KMS-11 (cell line): ENCODE measurements at regions not wholly inside any gene's neighbourhood (a gene's known extent, or its start where the extent isn't known, plus 50 kb on each side); places are given as distances from the start of the nearest gene placed in this dataset.

Experiments
- H2AFZ ChIP-seq: fragments of 200-600 bp; sonication (generic); 2 replicates; pipeline ENCODE4 v1.6.1; 2016; ENCODE audit warnings: antibody characterized with exemption, mixed run types, low read depth
- H3K27ac ChIP-seq: fragments of 200-600 bp; sonication (generic); 2 replicates; pipeline ENCODE4 v1.6.1; 2016; ENCODE audit warnings: mild to moderate bottlenecking, mixed run types
- H3K27me3 ChIP-seq: fragments of 200-600 bp; sonication (generic); 2 replicates; pipeline ENCODE4 v1.6.1; 2017; ENCODE audit warnings: mild to moderate bottlenecking, low read depth, mixed run types, moderate library complexity; ENCODE audit not compliant: insufficient read depth
- H3K36me3 ChIP-seq: fragments of 200-600 bp; sonication (generic); 2 replicates; pipeline ENCODE4 v1.6.1; 2017; ENCODE audit warnings: mild to moderate bottlenecking, mixed run types; ENCODE audit not compliant: insufficient read depth
- H3K4me1 ChIP-seq: fragments of 200-600 bp; sonication (generic); 2 replicates; pipeline ENCODE4 v1.6.1; 2016; ENCODE audit warnings: mild to moderate bottlenecking, low read depth, mixed run types; ENCODE audit not compliant: poor library complexity, severe bottlenecking
- H3K4me2 ChIP-seq: fragments of 200-600 bp; sonication (generic); 2 replicates; pipeline ENCODE4 v1.7.0; 2016; ENCODE audit warnings: mild to moderate bottlenecking, mixed run types
- H3K4me3 ChIP-seq: fragments of 200-600 bp; sonication (generic); IDR thresholded peaks from 2 replicates; pipeline ENCODE4 v1.6.1; 2017; ENCODE audit warnings: low read depth, low read length, mixed read lengths; ENCODE audit not compliant: insufficient read depth
- H3K79me2 ChIP-seq: fragments of 200-600 bp; sonication (generic); 2 replicates; pipeline ENCODE4 v1.6.1; 2016; ENCODE audit warnings: low read depth, mixed run types; ENCODE audit not compliant: insufficient read depth
- H3K9ac ChIP-seq: fragments of 200-600 bp; sonication (generic); 2 replicates; pipeline ENCODE4 v1.6.1; 2016; ENCODE audit warnings: mild to moderate bottlenecking, mixed run types
- H4K20me1 ChIP-seq: fragments of 200-600 bp; sonication (generic); 2 replicates; pipeline ENCODE4 v1.6.1; 2016; ENCODE audit warnings: mild to moderate bottlenecking, mixed run types; ENCODE audit not compliant: insufficient read depth
- TF ChIP-seq, protein P1 (sequence below): fragments of 200-600 bp; sonication (generic); conservative IDR thresholded peaks from 2 replicates; pipeline ENCODE4 v1.6.1; 2017; ENCODE audit warnings: low read depth, mild to moderate bottlenecking, antibody characterized with exemption, low read length, moderate library complexity, mixed read lengths

DNA sequence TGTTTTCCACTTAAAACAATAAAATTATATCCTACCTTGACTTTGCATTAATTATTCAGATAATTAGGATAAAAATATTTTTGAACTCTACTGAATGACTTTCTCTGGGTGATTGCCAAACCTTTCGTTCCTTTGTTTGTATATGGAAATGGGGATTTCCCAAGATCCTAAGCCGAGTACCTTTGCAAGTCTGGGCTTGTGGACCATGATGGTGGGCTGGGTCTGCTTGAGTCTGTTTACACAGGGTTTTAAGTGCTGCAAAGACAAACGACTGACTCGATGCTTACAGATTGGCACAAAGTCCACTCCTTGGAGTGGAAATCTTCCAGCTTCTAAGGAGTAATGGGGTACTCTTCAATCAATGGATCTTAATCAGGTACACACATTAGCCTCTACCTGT is 659.5 kb downstream of the TSN start:
- Histone ChIP-seq H3K79me2 (no peaks in the 10 kb centered on the region), H3K27me3 (no peaks in the 10 kb centered on the region), H4K20me1 (no peaks in the 10 kb centered on the region), H3K9ac (no peak overlapping the region), H3K4me3 (no peak overlapping the region), H2AFZ (no peak overlapping the region), H3K36me3 (no peaks in the 10 kb centered on the region), H3K4me2 (no peak overlapping the region), H3K27ac (no peak overlapping the region), H3K4me1 (no peaks in the 10 kb centered on the region)
- TF ChIP-seq, protein P1, sequence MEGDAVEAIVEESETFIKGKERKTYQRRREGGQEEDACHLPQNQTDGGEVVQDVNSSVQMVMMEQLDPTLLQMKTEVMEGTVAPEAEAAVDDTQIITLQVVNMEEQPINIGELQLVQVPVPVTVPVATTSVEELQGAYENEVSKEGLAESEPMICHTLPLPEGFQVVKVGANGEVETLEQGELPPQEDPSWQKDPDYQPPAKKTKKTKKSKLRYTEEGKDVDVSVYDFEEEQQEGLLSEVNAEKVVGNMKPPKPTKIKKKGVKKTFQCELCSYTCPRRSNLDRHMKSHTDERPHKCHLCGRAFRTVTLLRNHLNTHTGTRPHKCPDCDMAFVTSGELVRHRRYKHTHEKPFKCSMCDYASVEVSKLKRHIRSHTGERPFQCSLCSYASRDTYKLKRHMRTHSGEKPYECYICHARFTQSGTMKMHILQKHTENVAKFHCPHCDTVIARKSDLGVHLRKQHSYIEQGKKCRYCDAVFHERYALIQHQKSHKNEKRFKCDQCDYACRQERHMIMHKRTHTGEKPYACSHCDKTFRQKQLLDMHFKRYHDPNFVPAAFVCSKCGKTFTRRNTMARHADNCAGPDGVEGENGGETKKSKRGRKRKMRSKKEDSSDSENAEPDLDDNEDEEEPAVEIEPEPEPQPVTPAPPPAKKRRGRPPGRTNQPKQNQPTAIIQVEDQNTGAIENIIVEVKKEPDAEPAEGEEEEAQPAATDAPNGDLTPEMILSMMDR = no peak

GRCh38 chr2:122417114-122417513 is 661.7 kb downstream of the TSN start:
- Histone ChIP-seq H3K27me3 (no peaks in the 10 kb centered on the region), H4K20me1 (no peaks in the 10 kb centered on the region), H3K27ac (no peak overlapping the region), H3K36me3 (no peaks in the 10 kb centered on the region), H3K4me1 (no peaks in the 10 kb centered on the region), H2AFZ (no peak overlapping the region), H3K9ac (no peak overlapping the region), H3K79me2 (no peaks in the 10 kb centered on the region), H3K4me3 (no peak overlapping the region), H3K4me2 (no peak overlapping the region)
- TF ChIP-seq, protein P1 = no peak

DNA sequence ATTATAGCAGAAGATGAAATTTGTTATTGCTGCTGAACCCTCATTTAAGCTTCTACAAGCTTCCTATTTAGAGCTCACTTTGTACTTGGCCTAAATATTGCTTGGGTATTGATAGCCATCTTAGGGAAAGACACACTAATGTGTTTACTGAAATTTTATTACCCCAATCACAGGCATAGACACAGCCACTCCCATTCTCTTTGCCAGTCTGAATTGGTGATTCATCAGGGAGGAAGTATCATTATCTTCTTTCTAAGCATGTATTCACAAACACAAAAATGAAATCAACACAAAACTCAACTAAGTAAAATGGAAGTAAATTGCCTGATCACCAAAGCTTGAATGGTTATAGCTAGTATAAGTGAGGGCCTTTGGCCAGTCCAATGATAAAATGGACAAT is 666.3 kb downstream of the TSN start:
- Histone ChIP-seq H3K79me2 (no peaks in the 10 kb centered on the region), H4K20me1 (no peaks in the 10 kb centered on the region), H2AFZ (no peak overlapping the region), H3K4me3 (no peak overlapping the region), H3K27ac (no peak overlapping the region), H3K9ac (no peak overlapping the region), H3K27me3 (no peaks in the 10 kb centered on the region), H3K36me3 (no peaks in the 10 kb centered on the region), H3K4me2 (no peak overlapping the region), H3K4me1 (no peaks in the 10 kb centered on the region)
- TF ChIP-seq, protein P1 = no peak

- Histone ChIP-seq H3K4me3 (no peak overlapping the region), H3K79me2 (no peaks in the 10 kb centered on the region), H3K4me2 (no peak overlapping the region), H3K36me3 (no peaks in the 10 kb centered on the region), H3K4me1 (no peaks in the 10 kb centered on the region), H3K9ac (no peak overlapping the region), H3K27ac (no peak overlapping the region), H3K27me3 (no peaks in the 10 kb centered on the region), H4K20me1 (no peaks in the 10 kb centered on the region), H2AFZ (no peak overlapping the region)
- TF ChIP-seq, protein P1 = no peak
These were observed 667.0 kb downstream of the TSN start for GRCh38 chr2:122422384-122422991.
